Liver (tissue), 8 donors: ENCODE measurements at regions not wholly inside any gene's neighbourhood (a gene's known extent, or its start where the extent isn't known, plus 50 kb on each side); places are given as distances from the start of the nearest gene placed in this dataset.
A peak's percentile ranks its signal among the peaks of the same experiment; 100 is the strongest.

Experiments
- DNase-seq: peaks from one replicate; pipeline ENCODE4 v3.0.0-alpha.2; 2017; ENCODE audit warnings: low spot score
- H3K27ac ChIP-seq, 2 donors: one replicate each; pipeline ENCODE4 v1.7.0; 2013; ENCODE audit warnings: inconsistent platforms in 2 of 2, low read length in 2 of 2, control low read depth in 1 of 2, low read depth in 1 of 2, mild to moderate bottlenecking in 1 of 2
- H3K27me3 ChIP-seq, 4 donors: one replicate each; pipeline versions ENCODE4 v1.6.1 to v1.7.0; 2013; ENCODE audit warnings: low read length in 3 of 4, inconsistent platforms in 1 of 4, mild to moderate bottlenecking in 1 of 4, moderate library complexity in 1 of 4; ENCODE audit not compliant: control insufficient read depth in 4 of 4, insufficient read depth in 4 of 4
- H3K36me3 ChIP-seq, 4 donors: one replicate each; pipeline versions ENCODE4 v1.6.1 to v1.7.0; 2013; ENCODE audit warnings: low read length in 3 of 4, mild to moderate bottlenecking in 3 of 4, low read depth in 1 of 4, moderate library complexity in 1 of 4; ENCODE audit not compliant: control insufficient read depth in 4 of 4, insufficient read depth in 3 of 4
- H3K4me1 ChIP-seq, 4 donors: one replicate each; pipeline versions ENCODE4 v1.6.1 to v1.7.0; 2013; ENCODE audit warnings: low read length in 3 of 4, mild to moderate bottlenecking in 3 of 4, moderate library complexity in 1 of 4; ENCODE audit not compliant: control insufficient read depth in 4 of 4, insufficient read depth in 4 of 4
- H3K4me3 ChIP-seq, 3 donors: one replicate each; pipeline versions ENCODE4 v1.6.1 to v1.7.0; 2013; ENCODE audit warnings: low read length in 3 of 3, control low read depth in 1 of 3, low read depth in 1 of 3, mild to moderate bottlenecking in 1 of 3
- H3K9ac ChIP-seq, 2 donors: one replicate each; pipeline ENCODE4 v1.7.0; 2013; ENCODE audit warnings: low read length in 2 of 2, mild to moderate bottlenecking in 2 of 2, moderate library complexity in 2 of 2, control low read depth in 1 of 2, low read depth in 1 of 2
- H3K9me3 ChIP-seq, 4 donors: one replicate each; pipeline versions ENCODE4 v1.6.1 to v1.7.0; 2013; ENCODE audit warnings: low read length in 3 of 4; ENCODE audit not compliant: control insufficient read depth in 4 of 4
- ATF3 ChIP-seq: IDR thresholded peaks from 2 replicates; pipeline ENCODE4 v1.6.1; 2016; ENCODE audit warnings: antibody characterized with exemption
- CTCF ChIP-seq: fragments of 150-350 bp; IDR thresholded peaks from 2 replicates; pipeline ENCODE4 v1.5.1; 2017; ENCODE audit warnings: improper control_type of control experiment, low read depth, low read length; ENCODE audit not compliant: missing input control
- EGR1 ChIP-seq, 2 donors: IDR thresholded peaks; 2 replicates each; pipeline ENCODE4 v1.6.1; 2016 to 2018; ENCODE audit warnings: antibody characterized with exemption in 2 of 2, low read depth in 2 of 2
- FOXA2 ChIP-seq: IDR thresholded peaks from 2 replicates; pipeline ENCODE4 v1.6.1; 2016; ENCODE audit warnings: antibody characterized with exemption
- GABPA ChIP-seq, 2 donors: IDR thresholded peaks in 1 of 2; conservative IDR thresholded peaks in 1 of 2; 2 replicates each; pipeline ENCODE4 v1.6.1; 2016; ENCODE audit warnings: antibody characterized with exemption in 2 of 2, mild to moderate bottlenecking in 1 of 2, moderate library complexity in 1 of 2
- HNF4A ChIP-seq, 2 donors: conservative IDR thresholded peaks; 2 replicates each; pipeline ENCODE4 v1.6.1; 2016; ENCODE audit warnings: antibody characterized with exemption in 2 of 2, mild to moderate bottlenecking in 2 of 2
- JUND ChIP-seq, 2 donors: IDR thresholded peaks; 2 replicates each; pipeline ENCODE4 v1.6.1; 2016; ENCODE audit warnings: antibody characterized with exemption in 2 of 2
- MAX ChIP-seq: IDR thresholded peaks from 2 replicates; pipeline ENCODE4 v1.6.1; 2016; ENCODE audit warnings: antibody characterized with exemption
- NR2F2 ChIP-seq: IDR thresholded peaks from 2 replicates; pipeline ENCODE4 v1.6.1; 2016; ENCODE audit warnings: antibody characterized with exemption
- RAD21 ChIP-seq, 2 donors: IDR thresholded peaks; 2 replicates each; pipeline ENCODE4 v1.6.1; 2016; ENCODE audit warnings: antibody characterized with exemption in 2 of 2, mild to moderate bottlenecking in 2 of 2
- REST ChIP-seq: IDR thresholded peaks from 2 replicates; pipeline ENCODE4 v1.6.1; 2016; ENCODE audit warnings: antibody characterized with exemption, mild to moderate bottlenecking
- RXRA ChIP-seq, 2 donors: IDR thresholded peaks; 2 replicates each; pipeline ENCODE4 v1.6.1; 2017 to 2018; ENCODE audit warnings: antibody characterized with exemption in 2 of 2, mild to moderate bottlenecking in 1 of 2
- SP1 ChIP-seq: IDR thresholded peaks from 2 replicates; pipeline ENCODE4 v1.6.1; 2018; ENCODE audit warnings: antibody characterized with exemption, mild to moderate bottlenecking
- YY1 ChIP-seq: IDR thresholded peaks from 2 replicates; pipeline ENCODE4 v1.6.1; 2016; ENCODE audit warnings: antibody characterized with exemption, mild to moderate bottlenecking
- ZBTB33 ChIP-seq: IDR thresholded peaks from 2 replicates; pipeline ENCODE4 v1.6.1; 2016; ENCODE audit warnings: antibody characterized with exemption
- WGBS: extraction: QIAGEN DNeasy Blood & Tissue Kit; methylation state at CpG from one replicate; pipeline ENCODE4 v1.1.7; 2013; 5-methylcytosine and 5-hydroxymethylcytosine counted together
- donor health status: healthy.
- donor health status: healthy.
- donor health status: healthy.
- donor health status: healthy.
- donor health status: healthy.

GRCh38 chr2:13115643-13116042, 398.9 kb downstream of the TRIB2 start:
- no peak overlapping the region for H3K9ac ChIP-seq
- no peaks in the 10 kb centered on the region for H3K36me3 ChIP-seq
- H3K27ac ChIP-seq = no peak overlapping the region
- H3K9me3 ChIP-seq = no peaks in the 10 kb centered on the region
- TF ChIP-seq EGR1 (IDR thresholded peaks at IDR 0.05; ENCODE audit: low read depth in 2 of 2) (no peak), GABPA (IDR thresholded peaks at IDR 0.05 in 1 of 2, conservative IDR thresholded peaks at IDR 0.05 in 1 of 2) (no peak), FOXA2 (no peak), NR2F2 (no peak)
- H3K4me3 ChIP-seq = no peak overlapping the region
- no peaks in the 10 kb centered on the region for H3K27me3 ChIP-seq
- peaks cover 0 to 4% (median 0%) of the 10 kb centered on the region in 4 donors for H3K4me1 ChIP-seq
- DNase-seq = no peak
- 28% methylated on average over 1 of the region's 1 CpG for WGBS

GRCh38 chr2:13121096-13121495, 404.4 kb downstream of the TRIB2 start:
- H3K27ac ChIP-seq = no peak overlapping the region
- no peak for DNase-seq
- WGBS = 60% methylated on average over 6 of the region's 6 CpGs

More at GRCh38 chr2:13121096-13121495, 404.4 kb downstream of the TRIB2 start:
- peak overlapping the region in 1 of 3 donors; percentile 15 for H3K4me3 ChIP-seq
- H3K36me3 ChIP-seq = no peaks in the 10 kb centered on the region
- H3K9me3 ChIP-seq = no peaks in the 10 kb centered on the region
- TF ChIP-seq YY1 (no peak), GABPA (IDR thresholded peaks at IDR 0.05 in 1 of 2, conservative IDR thresholded peaks at IDR 0.05 in 1 of 2) (no peak), ZBTB33 (no peak), ATF3 (no peak), RAD21 (IDR thresholded peaks at IDR 0.05) (no peak), JUND (IDR thresholded peaks at IDR 0.05) (no peak), MAX (no peak), EGR1 (IDR thresholded peaks at IDR 0.05; ENCODE audit: low read depth in 2 of 2) (no peak), REST (no peak), CTCF (no peak), SP1 (peak; percentile 43), FOXA2 (no peak), RXRA (IDR thresholded peaks at IDR 0.05) (peak; percentile 9), HNF4A (conservative IDR thresholded peaks at IDR 0.05) (no peak)
- H3K27me3 ChIP-seq = no peaks in the 10 kb centered on the region
- peaks cover 0 to 3% (median 0%) of the 10 kb centered on the region in 4 donors for H3K4me1 ChIP-seq
- no peak overlapping the region for H3K9ac ChIP-seq
